GM12878 (cell line): ENCODE measurements at regions not wholly inside any gene's neighbourhood (a gene's known extent, or its start where the extent isn't known, plus 50 kb on each side); places are given as distances from the start of the nearest gene placed in this dataset.

Experiments used
- ATAC-seq: fragments of 200-7000 bp; cut with Tn5 transposase; 3 replicates; pipeline ENCODE4 v1.9.1; 2020; ENCODE audit warnings: mild to moderate bottlenecking, moderate library complexity
- BruUV-seq: library from RNA; stranded (reverse); fragments of 400-500 nt; replicated peaks from 2 replicates; lab custom pipeline; 2021; lab: Mats Ljungman, UMichigan
- CTCF ChIA-PET: fragments of 300-600 bp; sonication (Branson Sonifier 250); formaldehyde crosslinking; extraction: SDS; loops from one replicate; lab custom pipeline; 2021; ENCODE audit warnings: inconsistent platforms; lab: Yijun Ruan, JAX
- POLR2A ChIA-PET: fragments of 350-600 bp; formaldehyde crosslinking; extraction: SDS; loops from one replicate; lab custom pipeline; 2021; ENCODE audit warnings: inconsistent platforms; lab: Charles Lee
- RAD21 ChIA-PET: fragments of 300-600 bp; sonication (Branson Sonifier 250); formaldehyde crosslinking; loops from one replicate; lab custom pipeline; 2023; ENCODE audit warnings: antibody characterized with exemption; ENCODE audit not compliant: unreplicated experiment; lab: Charles Lee
- SMC1A ChIA-PET: fragments of 300-600 bp; sonication (Branson Sonifier 250); formaldehyde crosslinking; loops from one replicate; lab custom pipeline; 2023; ENCODE audit not compliant: unreplicated experiment, uncharacterized antibody; lab: Charles Lee
- DNase-seq: peaks from one replicate; pipeline ENCODE4 v3.0.0-alpha.2; 2011; ENCODE audit warnings: low read depth, low spot score
- FAIRE-seq: peaks from 3 replicates; lab custom pipeline; 2011; peaks lifted over from hg19 to GRCh38; lab: Jason Lieb, UNC
- H2AFZ ChIP-seq: 2 replicates; pipeline ENCODE4 v1.6.0; 2011; ENCODE audit warnings: low read depth, low read length, control low read depth; ENCODE audit not compliant: control insufficient read depth
- H3K27ac ChIP-seq: 2 replicates; pipeline ENCODE4 v1.5.1; 2011; ENCODE audit warnings: control low read depth; ENCODE audit not compliant: control insufficient read depth, insufficient read depth
- H3K27me3 ChIP-seq, 2 experiments: replicated peaks in 1 of 2; 2 replicates each; pipeline versions ENCODE4 v1.6.0 to v1.6.1; 2011; ENCODE audit warnings: low read length in 1 of 2; ENCODE audit not compliant: control insufficient read depth in 2 of 2, insufficient read depth in 2 of 2
- H3K36me3 ChIP-seq, 2 experiments: 2 replicates each; pipeline ENCODE4 v1.5.1; 2011; ENCODE audit warnings: low read length in 1 of 2; ENCODE audit not compliant: control insufficient read depth in 2 of 2, insufficient read depth in 2 of 2
- H3K4me1 ChIP-seq: 2 replicates; pipeline ENCODE4 v1.6.1; 2011; ENCODE audit warnings: mild to moderate bottlenecking, low read length, moderate library complexity, mixed read lengths; ENCODE audit not compliant: control insufficient read depth, insufficient read depth
- H3K4me2 ChIP-seq: 2 replicates; pipeline ENCODE4 v1.6.0; 2011; ENCODE audit warnings: control low read depth; ENCODE audit not compliant: control insufficient read depth, insufficient read depth
- H3K4me3 ChIP-seq: fragments of 200-600 bp; sonication (generic); 2 replicates; pipeline ENCODE4 v1.5.1; 2016
- H3K79me2 ChIP-seq: 2 replicates; pipeline ENCODE4 v1.6.0; 2011; ENCODE audit warnings: low read length; ENCODE audit not compliant: control insufficient read depth, insufficient read depth
- H3K9ac ChIP-seq: 2 replicates; pipeline ENCODE4 v1.8.0; 2011; ENCODE audit warnings: low read length, control low read depth, mixed read lengths; ENCODE audit not compliant: control insufficient read depth, insufficient read depth
- H3K9me3 ChIP-seq: replicated peaks from 3 replicates; pipeline ENCODE4 v1.5.1; 2011; ENCODE audit warnings: mild to moderate bottlenecking, low read length; ENCODE audit not compliant: control insufficient read depth, insufficient read depth
- H4K20me1 ChIP-seq: 2 replicates; pipeline ENCODE4 v1.6.0; 2011; ENCODE audit not compliant: control insufficient read depth, insufficient read depth
- ESRRA ChIP-seq: IDR thresholded peaks from 2 replicates; pipeline ENCODE4 v1.6.1; 2012; ENCODE audit warnings: mild to moderate bottlenecking, low read length, improper control_type of control experiment
- RCOR1 ChIP-seq: conservative IDR thresholded peaks from 2 replicates; pipeline ENCODE4 v1.6.1; 2012; ENCODE audit warnings: low read depth, low read length, improper control_type of control experiment
- SKIL ChIP-seq: fragments of 450-650 bp; IDR thresholded peaks from 2 replicates; pipeline ENCODE4 v1.6.1; 2017; ENCODE audit warnings: mild to moderate bottlenecking, low read depth, inconsistent platforms; ENCODE audit not compliant: poor library complexity, severe bottlenecking
- WGBS: methylation state at CpG from one replicate; pipeline ENCODE4 v1.1.6; 2016; ENCODE audit warnings: low lambda C conversion rate; ENCODE audit not compliant: insufficient replicate concordance, insufficient coverage; ENCODE audit errors: missing lambda C conversion rate; 5-methylcytosine and 5-hydroxymethylcytosine counted together
- in situ Hi-C: fragments of 300-500 bp; cut with MboI; formaldehyde crosslinking; loops from 9 replicates; pipeline ENCODE4 v1.14.3; 2018; ENCODE audit warnings: mixed read lengths
- intact Hi-C: fragments of 100-400 bp; cut with micrococcal nuclease; formaldehyde crosslinking; loops from one replicate; pipeline ENCODE4 v1.14.2; 2022; ENCODE audit not compliant: unreplicated experiment
- TF ChIP-seq, protein P1 (sequence below): IDR thresholded peaks from 2 replicates; pipeline ENCODE4 v1.6.1; 2011; ENCODE audit warnings: low read depth, low read length, improper control_type of control experiment, borderline replicate concordance
- TF ChIP-seq, protein P2 (sequence below), 3 experiments: IDR thresholded peaks in 2 of 3; conservative IDR thresholded peaks in 1 of 3; 2 replicates each; pipeline ENCODE4 v1.5.1; 2011; ENCODE audit warnings: low read depth in 3 of 3, low read length in 3 of 3, mild to moderate bottlenecking in 3 of 3, control low read depth in 2 of 3, moderate library complexity in 2 of 3, inconsistent platforms in 1 of 3, mixed read lengths in 1 of 3; ENCODE audit not compliant: control insufficient read depth in 2 of 3, insufficient read depth in 1 of 3; ENCODE audit errors: extremely low read depth in 1 of 3
- TF ChIP-seq, protein P3 (sequence below): fragments of 150-350 bp; IDR thresholded peaks from 2 replicates; pipeline ENCODE4 v1.6.1; 2014; ENCODE audit warnings: mild to moderate bottlenecking, low read depth, low read length

- no peak for TF ChIP-seq SKIL
These were observed 1290.6 kb upstream of the CDH6 start (continued) for GRCh38 chr5:29902859-29903258.

- in situ Hi-C loops = no loop called here
- SMC1A ChIA-PET = no interaction called here
- Histone ChIP-seq H3K27me3 (no peaks in the 10 kb centered on the region), H3K79me2 (no peaks in the 10 kb centered on the region), H3K4me1 (no peaks in the 10 kb centered on the region), H3K4me2 (no peak overlapping the region), H2AFZ (no peak overlapping the region), H3K27ac (no peak overlapping the region), H3K4me3 (no peak overlapping the region), H3K36me3 (no peaks in the 10 kb centered on the region), H4K20me1 (no peaks in the 10 kb centered on the region), H3K9me3 (no peaks in the 10 kb centered on the region), H3K9ac (no peak overlapping the region)
- intact Hi-C loops = no loop called here
- DNase-seq = no peak
- FAIRE-seq = no peak
- WGBS = 0% methylated on average over 2 of the region's 2 CpGs
- POLR2A ChIA-PET = no interaction called here
- BruUV-seq = no TSS peak
- CTCF ChIA-PET = no interaction called here
- RAD21 ChIA-PET = no interaction called here
- TF ChIP-seq, protein P1, sequence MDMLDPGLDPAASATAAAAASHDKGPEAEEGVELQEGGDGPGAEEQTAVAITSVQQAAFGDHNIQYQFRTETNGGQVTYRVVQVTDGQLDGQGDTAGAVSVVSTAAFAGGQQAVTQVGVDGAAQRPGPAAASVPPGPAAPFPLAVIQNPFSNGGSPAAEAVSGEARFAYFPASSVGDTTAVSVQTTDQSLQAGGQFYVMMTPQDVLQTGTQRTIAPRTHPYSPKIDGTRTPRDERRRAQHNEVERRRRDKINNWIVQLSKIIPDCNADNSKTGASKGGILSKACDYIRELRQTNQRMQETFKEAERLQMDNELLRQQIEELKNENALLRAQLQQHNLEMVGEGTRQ = no peak
- TF ChIP-seq, protein P2, sequence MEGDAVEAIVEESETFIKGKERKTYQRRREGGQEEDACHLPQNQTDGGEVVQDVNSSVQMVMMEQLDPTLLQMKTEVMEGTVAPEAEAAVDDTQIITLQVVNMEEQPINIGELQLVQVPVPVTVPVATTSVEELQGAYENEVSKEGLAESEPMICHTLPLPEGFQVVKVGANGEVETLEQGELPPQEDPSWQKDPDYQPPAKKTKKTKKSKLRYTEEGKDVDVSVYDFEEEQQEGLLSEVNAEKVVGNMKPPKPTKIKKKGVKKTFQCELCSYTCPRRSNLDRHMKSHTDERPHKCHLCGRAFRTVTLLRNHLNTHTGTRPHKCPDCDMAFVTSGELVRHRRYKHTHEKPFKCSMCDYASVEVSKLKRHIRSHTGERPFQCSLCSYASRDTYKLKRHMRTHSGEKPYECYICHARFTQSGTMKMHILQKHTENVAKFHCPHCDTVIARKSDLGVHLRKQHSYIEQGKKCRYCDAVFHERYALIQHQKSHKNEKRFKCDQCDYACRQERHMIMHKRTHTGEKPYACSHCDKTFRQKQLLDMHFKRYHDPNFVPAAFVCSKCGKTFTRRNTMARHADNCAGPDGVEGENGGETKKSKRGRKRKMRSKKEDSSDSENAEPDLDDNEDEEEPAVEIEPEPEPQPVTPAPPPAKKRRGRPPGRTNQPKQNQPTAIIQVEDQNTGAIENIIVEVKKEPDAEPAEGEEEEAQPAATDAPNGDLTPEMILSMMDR (IDR thresholded peaks at IDR 0.05 in 2 of 3, conservative IDR thresholded peaks at IDR 0.05 in 1 of 3; ENCODE audit: control insufficient read depth in 2 of 3, extremely low read depth in 1 of 3, insufficient read depth in 1 of 3, low read depth in 3 of 3, low read length in 3 of 3) = no peak
- no peak for TF ChIP-seq ESRRA
- no peak for TF ChIP-seq RCOR1
- TF ChIP-seq, protein P3, sequence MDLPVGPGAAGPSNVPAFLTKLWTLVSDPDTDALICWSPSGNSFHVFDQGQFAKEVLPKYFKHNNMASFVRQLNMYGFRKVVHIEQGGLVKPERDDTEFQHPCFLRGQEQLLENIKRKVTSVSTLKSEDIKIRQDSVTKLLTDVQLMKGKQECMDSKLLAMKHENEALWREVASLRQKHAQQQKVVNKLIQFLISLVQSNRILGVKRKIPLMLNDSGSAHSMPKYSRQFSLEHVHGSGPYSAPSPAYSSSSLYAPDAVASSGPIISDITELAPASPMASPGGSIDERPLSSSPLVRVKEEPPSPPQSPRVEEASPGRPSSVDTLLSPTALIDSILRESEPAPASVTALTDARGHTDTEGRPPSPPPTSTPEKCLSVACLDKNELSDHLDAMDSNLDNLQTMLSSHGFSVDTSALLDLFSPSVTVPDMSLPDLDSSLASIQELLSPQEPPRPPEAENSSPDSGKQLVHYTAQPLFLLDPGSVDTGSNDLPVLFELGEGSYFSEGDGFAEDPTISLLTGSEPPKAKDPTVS = no peak
- no peak for ATAC-seq
These were observed 1293.9 kb upstream of the CDH6 start for GRCh38 chr5:29899583-29899982.
